Loucy (cell line): ENCODE measurements at regions not wholly inside any gene's neighbourhood (a gene's known extent, or its start where the extent isn't known, plus 50 kb on each side); places are given as distances from the start of the nearest gene placed in this dataset.

Experiments
- H2AFZ ChIP-seq: fragments of 200-600 bp; sonication (generic); 2 replicates; pipeline ENCODE4 v1.6.0; 2016; ENCODE audit warnings: antibody characterized with exemption, mild to moderate bottlenecking, low read length, moderate library complexity
- H3F3A ChIP-seq: fragments of 200-600 bp; 2 replicates; pipeline ENCODE4 v1.6.0; 2016; ENCODE audit warnings: antibody characterized with exemption, low read depth, mild to moderate bottlenecking
- H3K27me3 ChIP-seq: fragments of 200-600 bp; sonication (generic); 2 replicates; pipeline ENCODE4 v1.6.1; 2014; ENCODE audit warnings: low read length, mild to moderate bottlenecking; ENCODE audit not compliant: insufficient read depth, poor library complexity, severe bottlenecking
- H3K36me3 ChIP-seq: fragments of 200-600 bp; sonication (generic); 2 replicates; pipeline ENCODE4 v1.6.1; 2016; ENCODE audit warnings: low read length; ENCODE audit not compliant: insufficient read depth
- H3K4me1 ChIP-seq: fragments of 200-600 bp; sonication (generic); 2 replicates; pipeline ENCODE4 v1.5.1; 2014; ENCODE audit warnings: low read length, mild to moderate bottlenecking; ENCODE audit not compliant: insufficient read depth, poor library complexity, severe bottlenecking
- H3K4me2 ChIP-seq: fragments of 200-600 bp; sonication (generic); 2 replicates; pipeline ENCODE4 v1.6.0; 2014; ENCODE audit warnings: antibody characterized with exemption, low read length, low read depth, mild to moderate bottlenecking; ENCODE audit not compliant: poor library complexity, severe bottlenecking
- H3K4me3 ChIP-seq: fragments of 200-600 bp; sonication (generic); 2 replicates; pipeline ENCODE4 v1.5.1; 2014; ENCODE audit warnings: low read length, mild to moderate bottlenecking, mixed read lengths; ENCODE audit not compliant: poor library complexity, severe bottlenecking
- H3K79me2 ChIP-seq: fragments of 200-600 bp; sonication (generic); 2 replicates; pipeline ENCODE4 v1.6.1; 2014; ENCODE audit warnings: low read length; ENCODE audit not compliant: insufficient read depth
- H3K9ac ChIP-seq: fragments of 200-600 bp; sonication (generic); 2 replicates; pipeline ENCODE4 v1.6.0; 2014; ENCODE audit warnings: mild to moderate bottlenecking, low read depth, low read length, moderate library complexity; ENCODE audit not compliant: poor library complexity, severe bottlenecking
- H3K9me2 ChIP-seq: fragments of 200-600 bp; sonication (generic); replicated peaks from 2 replicates; pipeline ENCODE4 v1.6.1; 2016; ENCODE audit warnings: low read depth, low read length, mixed read lengths
- H3K9me3 ChIP-seq: fragments of 200-600 bp; sonication (generic); 2 replicates; pipeline ENCODE4 v1.6.1; 2014; ENCODE audit warnings: mild to moderate bottlenecking, antibody characterized with exemption, low read length, low read depth; ENCODE audit not compliant: insufficient read depth
- H4K20me1 ChIP-seq: fragments of 200-600 bp; sonication (generic); 2 replicates; pipeline ENCODE4 v1.6.0; 2014; ENCODE audit warnings: antibody characterized with exemption, low read length, mild to moderate bottlenecking; ENCODE audit not compliant: insufficient read depth, poor library complexity, severe bottlenecking
- CTCF ChIP-seq: fragments of 200-600 bp; sonication (generic); conservative IDR thresholded peaks from 2 replicates; pipeline ENCODE4 v1.5.1; 2014; ENCODE audit warnings: mild to moderate bottlenecking, antibody characterized with exemption, low read length
- EZH2phosphoT487 ChIP-seq: fragments of 200-600 bp; IDR thresholded peaks from 2 replicates; pipeline ENCODE4 v1.6.1; 2018; ENCODE audit warnings: antibody characterized with exemption, mild to moderate bottlenecking, moderate library complexity, borderline replicate concordance

GRCh38 chr4:161254375-161254774 lies 909.4 kb downstream of the FSTL5 start:
- TF ChIP-seq CTCF (no peak), EZH2phosphoT487 (no peak)
- H3K36me3 ChIP-seq, result no peaks in the 10 kb centered on the region
- no peak overlapping the region for H3K4me3 ChIP-seq
- H3K27me3 ChIP-seq, result no peaks in the 10 kb centered on the region
- H4K20me1 ChIP-seq, result no peaks in the 10 kb centered on the region
- H3K9me3 ChIP-seq, result peaks cover 9% of the 10 kb centered on the region; the same call in 1 of the 2 replicates
- no peak overlapping the region for H2AFZ ChIP-seq
- no peak overlapping the region for H3K9ac ChIP-seq
- no peaks in the 10 kb centered on the region for H3K4me1 ChIP-seq
- H3K4me2 ChIP-seq, result no peak overlapping the region
- no peaks in the 10 kb centered on the region for H3K9me2 ChIP-seq
- H3K79me2 ChIP-seq, result no peaks in the 10 kb centered on the region
- no peaks in the 10 kb centered on the region for H3F3A ChIP-seq

- H3K9ac ChIP-seq, result no peak overlapping the region
- no peaks in the 10 kb centered on the region for H3K27me3 ChIP-seq
- H3K9me2 ChIP-seq, result no peaks in the 10 kb centered on the region
- H3F3A ChIP-seq, result no peaks in the 10 kb centered on the region
- TF ChIP-seq EZH2phosphoT487 (no peak), CTCF (peak; percentile 82)
- H3K4me3 ChIP-seq, result no peak overlapping the region
- peaks cover 9% of the 10 kb centered on the region; the same call in 1 of the 2 replicates for H3K9me3 ChIP-seq
- H4K20me1 ChIP-seq, result no peaks in the 10 kb centered on the region
- no peaks in the 10 kb centered on the region for H3K4me1 ChIP-seq
- no peaks in the 10 kb centered on the region for H3K36me3 ChIP-seq
- no peak overlapping the region for H3K4me2 ChIP-seq
- H3K79me2 ChIP-seq, result no peaks in the 10 kb centered on the region
- H2AFZ ChIP-seq, result peak overlapping the region; percentile 46; the same call in 1 of the 2 replicates
Observed at GRCh38 chr4:161252520-161253141, 911.2 kb downstream of the FSTL5 start.

- no peaks in the 10 kb centered on the region for H3K79me2 ChIP-seq
- H2AFZ ChIP-seq, result no peak overlapping the region
- H3K9ac ChIP-seq, result no peak overlapping the region
- no peaks in the 10 kb centered on the region for H3K9me3 ChIP-seq
- H3K4me2 ChIP-seq, result no peak overlapping the region
- no peak overlapping the region for H3K4me3 ChIP-seq
- H4K20me1 ChIP-seq, result no peaks in the 10 kb centered on the region
- TF ChIP-seq CTCF (no peak), EZH2phosphoT487 (no peak)
- no peaks in the 10 kb centered on the region for H3K27me3 ChIP-seq
- no peaks in the 10 kb centered on the region for H3K36me3 ChIP-seq
- H3F3A ChIP-seq, result no peaks in the 10 kb centered on the region
- H3K9me2 ChIP-seq, result no peaks in the 10 kb centered on the region
- no peaks in the 10 kb centered on the region for H3K4me1 ChIP-seq
Observed at GRCh38 chr4:161249779-161250440, 913.9 kb downstream of the FSTL5 start.
